ENCODE measurements at regions not wholly inside any gene's neighbourhood (a gene's known extent, or its start where the extent isn't known, plus 50 kb on each side); places are given as distances from the start of the nearest gene placed in this dataset.

- TF ChIP-seq CTCF (IDR thresholded peaks at IDR 0.05; ENCODE audit: insufficient read depth, low read depth, low read length) (no peak), EZH2 (IDR thresholded peaks at IDR 0.05; ENCODE audit: insufficient read depth, low read length) (no peak)
These were observed 221.8 kb upstream of the JUN start for GRCh38 chr1:59005491-59006288.

All from astrocyte (in vitro differentiated cells and primary cell).